ENCODE measurements at regions not wholly inside any gene's neighbourhood (a gene's known extent, or its start where the extent isn't known, plus 50 kb on each side); places are given as distances from the start of the nearest gene placed in this dataset.

GRCh38 chr3:72636969-72637597 is 211.2 kb downstream of the SHQ1 start:
- TF ChIP-seq POLR2A (IDR thresholded peaks at IDR 0.05) (no peak), CTCF (IDR thresholded peaks at IDR 0.05) (no peak), EP300 (IDR thresholded peaks at IDR 0.05) (no peak), POLR2AphosphoS5 (IDR thresholded peaks at IDR 0.05) (no peak)

Measured in gastroesophageal sphincter (tissue), 3 donors.